Tibial artery (tissue), 4 donors: ENCODE measurements at regions not wholly inside any gene's neighbourhood (a gene's known extent, or its start where the extent isn't known, plus 50 kb on each side); places are given as distances from the start of the nearest gene placed in this dataset.

Experiments
- DNase-seq, 2 donors: peaks; one replicate each; pipeline ENCODE4 v3.0.0-alpha.2; 2019
- H3K27ac ChIP-seq, 2 donors: fragments of 200-600 bp; sonication (generic) in 1 of 2; 1 replicate in 1 of 2; 2 replicates in 1 of 2; pipeline ENCODE4 v1.5.1; 2018 to 2019; ENCODE audit warnings: mild to moderate bottlenecking in 1 of 2
- H3K27me3 ChIP-seq, 2 donors: fragments of 200-600 bp; sonication (generic) in 1 of 2; one replicate each; pipeline versions ENCODE4 v1.5.1 to v1.6.0; 2016 to 2019
- H3K36me3 ChIP-seq, 3 donors: fragments of 200-600 bp; sonication (generic) in 2 of 3; one replicate each; pipeline ENCODE4 v1.5.1; 2016 to 2019; ENCODE audit warnings: mild to moderate bottlenecking in 2 of 3
- H3K4me1 ChIP-seq, 4 donors: fragments of 200-600 bp; sonication (generic) in 2 of 4; 1 replicate in 3 of 4; 2 replicates in 1 of 4; pipeline ENCODE4 v1.5.1; 2016 to 2019
- H3K4me3 ChIP-seq, 2 donors: fragments of 200-600 bp; sonication (generic) in 1 of 2; 1 replicate in 1 of 2; 2 replicates in 1 of 2; pipeline ENCODE4 v1.5.1; 2018 to 2019; ENCODE audit warnings: mild to moderate bottlenecking in 2 of 2
- H3K9me3 ChIP-seq, 3 donors: fragments of 200-600 bp; sonication (generic) in 1 of 3; one replicate each; pipeline ENCODE4 v1.5.1; 2016 to 2019
- intact Hi-C: fragments of 100-400 bp; cut with DNase I; formaldehyde crosslinking; loops from one replicate; pipeline ENCODE4 v1.15.0; 2023; ENCODE audit warnings: low total_unique reads
- TF ChIP-seq, protein P1 (sequence below), 2 experiments: fragments of 200-600 bp in 1 of 2; fragments of 450-650 bp in 1 of 2; IDR thresholded peaks; one replicate each; pipeline ENCODE4 v1.5.1; 2017 to 2019; ENCODE audit warnings: antibody characterized with exemption in 2 of 2, mild to moderate bottlenecking in 1 of 2, moderate library complexity in 1 of 2

DNA sequence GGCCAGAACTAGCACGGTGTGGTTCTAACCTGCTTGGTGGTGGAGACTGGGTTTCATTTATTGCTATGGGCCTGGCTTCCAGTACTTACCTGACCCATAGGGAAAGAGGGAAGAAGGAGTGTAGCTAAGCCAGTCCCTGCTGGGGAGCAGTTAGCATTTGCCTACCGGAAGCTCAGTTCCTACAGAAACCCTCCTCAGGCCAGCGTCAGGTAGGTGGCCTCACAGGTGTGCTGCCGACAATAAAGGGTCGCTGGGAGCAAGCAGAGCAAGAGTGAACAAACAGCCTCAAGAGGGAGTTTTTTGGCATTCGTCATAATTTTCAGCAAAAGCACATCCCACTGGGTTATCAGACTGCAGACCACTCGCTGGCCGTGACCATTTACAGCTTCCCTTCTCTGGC is 740.6 kb upstream of the TENM3 start:
- Histone ChIP-seq H3K4me1 (no peaks in the 10 kb centered on the region), H3K4me3 (no peak overlapping the region), H3K27me3 (no peaks in the 10 kb centered on the region), H3K9me3 (no peaks in the 10 kb centered on the region), H3K36me3 (no peaks in the 10 kb centered on the region), H3K27ac (no peak overlapping the region)
- DNase-seq = no peak
- TF ChIP-seq, protein P1, sequence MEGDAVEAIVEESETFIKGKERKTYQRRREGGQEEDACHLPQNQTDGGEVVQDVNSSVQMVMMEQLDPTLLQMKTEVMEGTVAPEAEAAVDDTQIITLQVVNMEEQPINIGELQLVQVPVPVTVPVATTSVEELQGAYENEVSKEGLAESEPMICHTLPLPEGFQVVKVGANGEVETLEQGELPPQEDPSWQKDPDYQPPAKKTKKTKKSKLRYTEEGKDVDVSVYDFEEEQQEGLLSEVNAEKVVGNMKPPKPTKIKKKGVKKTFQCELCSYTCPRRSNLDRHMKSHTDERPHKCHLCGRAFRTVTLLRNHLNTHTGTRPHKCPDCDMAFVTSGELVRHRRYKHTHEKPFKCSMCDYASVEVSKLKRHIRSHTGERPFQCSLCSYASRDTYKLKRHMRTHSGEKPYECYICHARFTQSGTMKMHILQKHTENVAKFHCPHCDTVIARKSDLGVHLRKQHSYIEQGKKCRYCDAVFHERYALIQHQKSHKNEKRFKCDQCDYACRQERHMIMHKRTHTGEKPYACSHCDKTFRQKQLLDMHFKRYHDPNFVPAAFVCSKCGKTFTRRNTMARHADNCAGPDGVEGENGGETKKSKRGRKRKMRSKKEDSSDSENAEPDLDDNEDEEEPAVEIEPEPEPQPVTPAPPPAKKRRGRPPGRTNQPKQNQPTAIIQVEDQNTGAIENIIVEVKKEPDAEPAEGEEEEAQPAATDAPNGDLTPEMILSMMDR (IDR thresholded peaks at IDR 0.05) = no peak
- intact Hi-C loops = no loop called here

DNA sequence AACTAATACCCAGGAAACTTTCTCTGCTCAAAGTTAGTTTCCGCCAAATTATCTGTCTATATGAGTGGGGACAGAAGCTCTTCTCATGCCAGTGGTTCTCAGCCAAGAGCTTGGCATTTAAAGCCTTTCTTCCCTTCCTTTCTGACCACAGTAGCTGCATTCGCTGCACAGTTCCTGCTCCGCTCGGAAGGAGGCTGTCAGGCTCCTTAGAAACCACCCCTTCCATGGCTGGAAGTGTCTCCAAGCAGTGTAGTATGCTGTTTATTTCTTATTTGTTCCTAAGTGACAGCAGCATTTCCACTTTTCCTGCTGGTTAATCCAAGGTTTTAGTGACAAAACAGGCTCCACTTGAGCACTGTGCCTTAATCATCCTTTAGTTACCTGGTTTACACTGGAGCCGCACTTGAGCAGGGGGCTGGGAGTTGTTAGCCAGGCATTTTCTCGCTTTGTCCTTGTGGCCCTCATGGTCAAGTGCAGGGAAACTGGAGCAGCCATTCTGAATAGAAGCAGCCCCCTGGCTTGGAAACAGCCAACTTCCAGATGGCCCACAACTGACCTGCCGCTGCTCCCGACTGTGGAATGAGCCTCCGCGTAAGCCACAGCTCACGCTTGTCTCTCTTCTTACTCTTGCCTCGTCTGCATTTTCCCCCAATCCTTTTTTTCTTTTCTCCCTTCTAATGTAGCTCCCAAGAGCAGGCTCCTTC is 739.4 kb upstream of the TENM3 start:
- intact Hi-C loops = no loop called here
- no peaks in the 10 kb centered on the region for H3K9me3 ChIP-seq
- TF ChIP-seq, protein P1 (IDR thresholded peaks at IDR 0.05) = no peak
- no peak overlapping the region for H3K4me3 ChIP-seq
- no peaks in the 10 kb centered on the region for H3K36me3 ChIP-seq
- no peaks in the 10 kb centered on the region for H3K27me3 ChIP-seq
- no peaks in the 10 kb centered on the region for H3K4me1 ChIP-seq
- DNase-seq = no peak
- H3K27ac ChIP-seq = no peak overlapping the region

DNA sequence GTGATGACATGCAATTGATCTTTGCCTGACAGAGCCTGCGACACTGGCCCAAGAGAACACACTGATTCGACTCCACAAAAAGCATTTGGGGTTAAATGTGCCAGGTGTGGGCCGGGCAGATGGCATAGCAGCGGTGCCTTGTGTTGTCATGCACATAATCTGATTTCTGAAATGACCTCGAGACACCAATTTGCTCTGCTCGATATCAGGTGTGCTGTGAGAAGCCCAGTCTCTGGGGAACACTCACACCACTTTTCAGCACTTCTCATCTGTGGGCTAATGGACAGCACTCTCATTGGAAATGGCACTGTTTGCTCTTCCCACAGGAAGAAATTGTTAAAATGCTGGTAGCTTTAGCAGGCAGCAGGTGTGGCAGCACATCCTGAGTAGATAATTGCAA is 738.3 kb upstream of the TENM3 start:
- Histone ChIP-seq H3K4me3 (no peak overlapping the region), H3K4me1 (no peaks in the 10 kb centered on the region), H3K27ac (no peak overlapping the region), H3K9me3 (no peaks in the 10 kb centered on the region), H3K36me3 (no peaks in the 10 kb centered on the region), H3K27me3 (no peaks in the 10 kb centered on the region)
- intact Hi-C loops = no loop called here
- TF ChIP-seq, protein P1 (IDR thresholded peaks at IDR 0.05) = no peak
- DNase-seq = no peak

DNA sequence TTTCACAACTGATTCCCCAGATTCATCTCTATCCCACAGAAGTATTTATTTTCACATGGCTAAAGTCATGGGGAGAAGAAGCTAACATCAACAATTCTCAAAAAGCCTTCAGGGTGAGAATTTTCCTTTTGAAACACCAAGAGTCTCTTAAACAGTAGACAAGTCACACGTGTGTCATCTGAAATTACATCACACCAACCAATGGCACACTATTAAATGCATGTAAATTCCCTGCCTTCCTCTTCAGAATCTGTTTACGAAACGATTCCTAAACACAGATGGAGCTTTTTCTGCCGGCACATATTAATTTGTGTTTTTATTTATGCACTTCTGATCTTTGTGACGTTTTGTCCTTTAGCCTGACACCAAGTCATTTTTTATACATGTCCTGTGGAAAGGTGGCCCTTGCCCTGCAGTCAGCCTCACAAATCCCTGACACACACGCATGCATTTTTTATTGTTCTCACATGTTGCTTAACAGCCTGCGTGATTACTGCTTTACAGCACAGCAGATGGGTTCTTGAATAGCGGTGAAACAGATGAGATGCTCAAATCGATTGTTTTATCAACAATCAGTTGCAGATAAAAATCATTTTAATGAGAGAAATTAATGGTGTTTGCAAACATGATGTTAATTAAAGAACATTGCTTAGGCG is 735.9 kb upstream of the TENM3 start:
- Histone ChIP-seq H3K9me3 (no peaks in the 10 kb centered on the region), H3K4me1 (no peaks in the 10 kb centered on the region), H3K27ac (no peak overlapping the region), H3K36me3 (no peaks in the 10 kb centered on the region), H3K27me3 (no peaks in the 10 kb centered on the region), H3K4me3 (no peak overlapping the region)
- DNase-seq = no peak
- TF ChIP-seq, protein P1 (IDR thresholded peaks at IDR 0.05) = no peak
- intact Hi-C loops = no loop called here

DNA sequence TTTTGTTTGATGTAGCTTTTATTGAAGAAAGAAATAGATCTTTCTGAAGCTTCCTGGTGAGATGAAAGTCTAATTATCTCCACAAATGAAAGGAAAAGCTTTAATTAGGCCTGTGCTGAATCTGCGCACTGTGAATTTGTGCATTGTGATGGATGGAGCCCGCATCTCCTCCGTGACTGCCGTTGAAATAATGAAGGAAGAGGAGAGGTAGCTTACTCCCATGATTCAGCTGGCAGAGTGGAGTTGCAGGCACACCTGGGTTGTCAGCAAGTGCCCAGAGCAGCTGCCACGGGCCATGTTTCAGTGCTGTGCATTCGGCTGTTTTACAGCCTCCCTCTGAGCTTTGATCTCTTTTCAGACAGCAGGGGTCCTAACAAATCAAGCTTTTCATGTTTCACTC is 735.3 kb upstream of the TENM3 start:
- H3K36me3 ChIP-seq = no peaks in the 10 kb centered on the region
- H3K27ac ChIP-seq = no peak overlapping the region
- no peaks in the 10 kb centered on the region for H3K4me1 ChIP-seq
- DNase-seq = no peak
- H3K4me3 ChIP-seq = no peak overlapping the region
- H3K9me3 ChIP-seq = no peaks in the 10 kb centered on the region
- no peaks in the 10 kb centered on the region for H3K27me3 ChIP-seq
- TF ChIP-seq, protein P1 (IDR thresholded peaks at IDR 0.05) = no peak
- intact Hi-C loops = no loop called here
